HTR-8/SVneo (cell line): ENCODE measurements at regions not wholly inside any gene's neighbourhood (a gene's known extent, or its start where the extent isn't known, plus 50 kb on each side); places are given as distances from the start of the nearest gene placed in this dataset.
A peak's percentile ranks its signal among the peaks of the same experiment; 100 is the strongest.

Source experiments
- DNase-seq: peaks from one replicate; pipeline ENCODE4 v3.0.0; 2011; ENCODE audit warnings: low spot score, mixed read lengths; ENCODE audit not compliant: insufficient read length
- FAIRE-seq: peaks from 2 replicates; lab custom pipeline; 2011; peaks lifted over from hg19 to GRCh38; lab: Jason Lieb, UNC

DNA sequence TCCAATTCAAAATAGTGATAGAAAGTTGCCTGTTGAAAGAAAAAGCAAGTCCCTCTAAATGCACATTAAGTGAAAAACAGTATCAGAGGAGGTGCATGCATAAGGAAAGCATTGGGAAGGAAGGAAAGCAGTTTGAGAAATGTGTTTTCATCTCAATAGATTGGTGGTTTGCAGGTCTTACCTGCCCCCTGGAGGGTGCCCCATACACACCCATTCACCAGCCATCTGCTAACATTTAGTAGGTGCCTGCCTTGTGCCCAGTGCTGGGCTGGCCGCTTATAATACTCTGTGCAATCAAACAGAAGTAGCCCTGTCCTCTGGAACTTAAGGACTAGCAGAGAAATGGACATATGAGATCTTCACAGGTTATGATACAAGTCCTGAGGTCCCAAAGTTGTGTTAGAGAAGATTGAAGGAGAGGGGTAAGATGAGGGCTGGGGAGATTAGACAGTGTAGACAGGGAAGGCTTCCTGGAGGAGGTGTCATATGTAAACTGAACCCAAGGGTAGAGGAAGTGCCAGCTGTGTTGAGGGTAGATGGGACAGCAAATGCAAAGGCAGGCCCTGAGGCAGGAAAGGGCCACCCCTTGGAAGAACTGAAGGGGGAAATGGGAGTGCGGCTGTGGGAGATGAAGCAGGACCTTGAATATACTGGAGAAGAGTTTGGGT lies 184.2 kb downstream of the MN1 start:
- DNase-seq (no peak), FAIRE-seq (no peak)

DNA sequence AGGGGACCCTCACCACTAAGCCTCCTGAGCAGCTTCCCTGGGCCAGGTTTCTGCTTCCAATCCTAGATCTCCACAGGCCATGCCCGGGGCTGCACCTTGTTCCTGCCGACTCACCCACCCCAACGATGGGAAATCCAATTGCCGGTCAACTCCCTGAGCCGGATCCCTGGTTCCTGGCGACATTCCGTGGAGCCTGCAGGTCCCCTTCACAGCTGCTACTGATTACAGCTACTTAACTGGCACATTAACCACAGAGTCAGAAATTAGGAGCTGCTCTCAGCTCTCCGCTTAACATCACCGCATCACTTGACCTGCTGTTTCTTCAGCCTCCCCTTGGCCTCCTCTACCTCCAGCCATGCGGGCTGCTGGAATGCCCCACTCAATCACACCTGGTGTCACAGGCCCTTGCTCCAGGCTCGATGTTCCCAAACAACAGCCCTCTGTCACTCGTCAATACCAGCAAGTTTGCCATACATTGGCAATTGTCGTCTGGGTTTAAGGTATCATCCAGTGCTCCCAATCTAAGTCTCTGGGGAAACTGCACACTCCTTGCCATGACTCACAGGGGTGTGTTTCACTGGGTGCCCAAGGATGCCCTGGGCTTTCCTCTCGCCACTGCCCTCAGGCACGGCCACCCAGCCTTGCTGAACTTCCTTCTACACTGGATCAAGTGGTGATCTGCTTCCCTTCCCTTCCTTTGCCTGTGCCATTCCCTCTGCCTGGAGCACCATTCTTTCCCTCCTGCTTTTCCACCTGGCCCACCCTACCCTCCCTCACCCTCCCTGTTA lies 181.0 kb downstream of the MN1 start:
- FAIRE-seq (no peak), DNase-seq (no peak)

DNA sequence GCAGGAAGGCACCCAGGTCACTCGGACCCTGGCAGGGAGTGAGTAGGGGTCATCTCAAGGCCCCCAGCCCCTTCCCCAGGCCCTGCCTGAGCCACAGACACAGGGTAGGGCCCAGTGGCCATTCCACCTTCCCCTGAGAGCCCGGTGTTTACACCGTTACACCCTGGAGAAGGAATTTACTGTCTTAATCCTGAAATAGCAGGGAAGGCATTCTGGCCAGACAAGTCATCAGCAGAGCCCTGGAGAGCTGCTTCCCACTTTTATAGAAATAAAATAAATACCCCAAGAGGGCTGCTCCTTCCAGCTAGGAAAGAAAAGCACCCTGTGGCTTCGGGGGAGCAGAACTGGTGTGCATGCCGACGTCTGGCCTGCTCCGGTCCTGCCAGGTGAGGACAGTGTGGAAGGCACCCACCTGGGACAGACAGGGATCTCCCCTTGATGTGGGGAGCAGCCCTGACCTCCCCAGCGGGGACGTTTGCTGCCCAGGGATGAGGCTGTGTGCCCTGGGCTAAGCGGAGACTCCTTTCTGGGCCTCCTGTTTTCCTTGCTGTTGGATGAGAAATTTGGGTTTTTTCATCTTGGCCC lies 180.0 kb downstream of the MN1 start:
- no peak for DNase-seq
- no peak for FAIRE-seq

DNA sequence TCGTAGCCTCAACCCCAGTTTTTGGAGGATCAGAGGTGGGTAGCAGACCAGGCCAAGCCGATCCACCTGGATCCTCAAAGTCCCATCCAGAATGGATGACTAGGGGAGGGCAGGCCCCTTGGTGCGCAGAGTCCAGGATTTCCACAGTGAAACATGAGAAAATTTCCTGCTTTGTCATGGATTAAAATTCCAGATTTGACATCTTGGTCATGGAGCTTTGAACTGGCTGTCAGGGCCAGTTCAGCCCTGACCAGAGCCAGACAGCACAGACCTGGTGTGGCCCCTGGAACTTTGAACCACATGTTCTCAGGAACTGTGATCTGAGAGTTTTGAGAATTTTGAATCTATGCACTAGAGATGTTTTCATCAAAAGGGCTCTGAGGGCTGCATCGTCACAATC lies 177.5 kb downstream of the MN1 start:
- DNase-seq (no peak), FAIRE-seq (no peak)

DNA sequence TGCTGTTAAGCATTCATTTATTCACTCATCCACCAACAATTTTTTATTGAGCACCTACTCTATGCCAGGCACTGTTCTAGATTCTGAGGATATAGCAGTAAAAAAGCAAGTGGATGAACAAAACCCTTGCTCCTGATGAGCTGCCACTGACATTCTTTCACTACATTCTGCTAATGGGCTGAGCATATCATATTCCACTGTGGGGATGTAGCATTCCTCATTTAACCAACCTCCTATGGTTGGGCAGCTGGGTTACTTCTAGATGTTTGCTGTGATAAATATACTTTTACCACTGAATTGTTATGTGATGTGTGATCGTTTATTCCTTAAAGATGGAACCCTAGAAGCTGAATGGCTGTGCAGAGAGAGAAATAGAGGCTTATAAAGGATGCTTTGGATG lies 176.9 kb downstream of the MN1 start:
- DNase-seq: no peak
- no peak for FAIRE-seq

DNA sequence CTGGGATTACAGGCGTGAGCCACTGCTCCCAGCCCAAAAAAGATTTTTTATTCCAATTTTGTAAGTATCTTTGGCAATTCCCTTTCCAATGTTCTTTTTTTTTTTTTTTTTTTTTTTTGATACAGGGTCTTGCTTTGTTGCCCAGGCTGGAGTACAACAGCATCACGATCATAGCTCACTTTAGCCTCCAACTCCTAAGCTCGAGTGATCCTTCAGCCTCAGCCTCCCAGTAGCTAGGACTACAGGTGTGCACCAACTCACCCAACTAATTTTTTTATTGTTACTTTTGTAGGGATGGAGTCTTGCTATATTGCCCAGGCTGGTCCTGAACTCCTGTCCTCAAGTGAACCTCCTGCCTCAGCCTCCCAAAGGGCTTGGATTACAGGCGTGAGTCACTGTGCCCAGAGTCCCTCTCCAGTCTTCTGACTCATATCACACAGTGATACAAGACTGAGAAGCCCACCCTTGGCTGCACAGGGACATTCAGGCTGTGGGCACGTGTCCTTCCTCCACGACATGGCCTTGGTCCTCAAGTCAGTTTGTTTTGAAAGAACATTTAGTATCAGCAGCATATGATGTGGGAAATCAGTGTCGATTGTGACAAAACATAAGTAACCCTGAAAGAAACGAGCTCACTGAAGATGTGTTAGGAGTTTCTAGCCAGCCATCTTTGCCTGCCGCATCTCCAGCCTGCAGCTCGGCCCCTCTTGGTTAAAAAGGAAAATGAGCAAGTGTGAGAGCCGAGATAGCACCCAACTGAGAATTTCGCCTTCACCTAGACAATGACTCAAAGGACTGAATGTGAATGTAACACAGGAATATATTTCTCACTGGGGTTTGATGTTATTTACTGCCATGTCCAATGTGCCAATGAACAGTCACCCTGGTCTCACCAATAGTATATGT lies 175.5 kb downstream of the MN1 start:
- FAIRE-seq: no peak

DNA sequence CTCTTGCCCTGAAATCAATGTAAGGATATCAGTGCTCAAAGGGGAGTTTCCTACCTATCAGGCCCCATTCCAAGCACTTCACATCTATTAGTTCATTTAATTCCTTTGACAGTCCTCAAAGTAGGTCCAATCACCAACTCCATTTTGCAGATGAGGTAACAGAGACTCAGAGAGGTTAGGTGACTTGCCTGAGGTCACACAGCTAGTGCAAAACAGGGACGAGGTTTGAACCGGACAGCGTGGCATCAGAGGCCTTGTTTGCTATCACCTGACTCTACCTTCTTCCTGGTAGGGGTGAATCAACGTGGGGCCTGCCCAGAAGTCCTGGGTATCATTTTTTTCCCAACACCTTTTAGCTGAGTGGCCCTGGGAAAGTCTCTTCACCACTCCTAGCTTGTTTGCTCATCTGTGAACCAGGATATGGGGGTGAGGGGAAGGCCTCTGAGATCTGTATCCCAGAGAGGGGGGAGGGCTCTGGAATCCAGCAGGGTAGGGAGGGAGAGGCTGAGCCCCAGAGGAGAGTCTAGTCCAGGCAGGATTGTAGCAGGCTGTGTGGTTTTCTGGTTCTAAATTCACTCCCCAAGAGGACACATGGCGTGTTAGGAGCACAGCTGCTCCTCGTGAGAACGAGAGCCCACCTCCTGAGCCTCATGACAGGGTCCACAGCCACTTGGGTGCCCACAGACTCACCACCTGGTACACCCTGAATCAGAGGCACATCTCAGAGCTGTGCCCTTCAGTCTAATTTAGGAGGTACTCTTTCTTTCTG lies 174.7 kb downstream of the MN1 start:
- FAIRE-seq: no peak

More for the DNA sequence above, 175.5 kb downstream of the MN1 start:
- DNase-seq: no peak

DNA sequence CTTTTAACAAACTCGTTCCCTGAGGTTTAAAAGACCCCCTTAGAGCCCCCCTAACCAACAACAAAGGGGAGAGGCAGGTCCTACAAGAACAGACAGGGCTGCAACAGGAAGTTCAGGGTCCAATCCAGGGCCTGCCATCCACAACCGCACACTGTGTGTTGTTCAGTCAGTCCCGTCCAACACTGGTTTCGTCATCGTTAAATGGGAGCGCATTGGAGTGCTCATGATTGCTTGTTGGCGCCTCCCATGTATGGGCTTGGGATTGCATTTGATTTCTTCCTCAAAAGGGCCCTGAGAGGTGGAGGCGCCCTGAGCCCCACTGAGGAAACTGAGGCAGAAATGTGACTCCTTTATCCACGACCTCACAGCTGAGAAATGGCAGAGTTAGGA lies 174.1 kb downstream of the MN1 start:
- DNase-seq: no peak
- FAIRE-seq: no peak

More for the DNA sequence above, 174.7 kb downstream of the MN1 start:
- no peak for DNase-seq

DNA sequence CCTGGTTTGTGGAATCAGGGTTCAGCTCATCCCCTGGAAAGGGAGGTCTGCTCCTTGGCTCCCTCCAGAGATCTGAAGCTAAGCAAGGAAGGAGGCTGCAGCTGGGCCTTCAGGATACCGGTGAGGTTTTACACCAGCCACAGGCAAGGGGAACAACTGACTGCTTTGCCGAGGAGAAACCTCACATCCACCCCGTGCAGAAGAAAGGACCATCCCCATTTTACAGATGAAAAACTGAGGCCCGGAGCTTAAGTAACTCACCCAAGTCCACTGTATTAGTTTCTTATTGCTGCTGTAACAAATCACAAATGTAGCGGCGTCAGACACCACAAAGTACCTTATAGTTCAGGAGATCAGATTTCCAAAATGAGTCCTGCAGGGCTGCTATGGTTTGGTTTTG lies 173.7 kb downstream of the MN1 start:
- FAIRE-seq (no peak), DNase-seq (no peak)

DNA sequence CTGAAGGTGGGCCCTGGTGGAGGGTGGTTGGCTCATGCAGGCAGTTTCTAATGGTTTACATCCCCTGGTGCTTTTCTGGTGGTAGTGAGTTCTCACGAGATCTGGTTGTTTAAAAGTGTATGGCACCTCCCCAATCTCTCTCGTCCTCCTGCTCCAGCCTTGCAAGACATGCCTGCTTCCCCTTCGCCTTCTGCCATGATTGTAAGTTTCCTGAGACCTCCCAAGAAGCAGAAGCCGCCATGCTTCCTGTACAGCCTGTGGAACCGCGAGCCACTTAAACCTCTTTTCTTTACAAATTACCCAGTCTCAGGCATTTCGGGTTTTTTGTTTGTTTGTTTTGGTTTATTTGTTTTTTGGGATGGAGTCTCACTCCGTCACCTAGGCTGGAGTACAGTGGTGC lies 173.2 kb downstream of the MN1 start:
- DNase-seq (no peak), FAIRE-seq (no peak)

DNA sequence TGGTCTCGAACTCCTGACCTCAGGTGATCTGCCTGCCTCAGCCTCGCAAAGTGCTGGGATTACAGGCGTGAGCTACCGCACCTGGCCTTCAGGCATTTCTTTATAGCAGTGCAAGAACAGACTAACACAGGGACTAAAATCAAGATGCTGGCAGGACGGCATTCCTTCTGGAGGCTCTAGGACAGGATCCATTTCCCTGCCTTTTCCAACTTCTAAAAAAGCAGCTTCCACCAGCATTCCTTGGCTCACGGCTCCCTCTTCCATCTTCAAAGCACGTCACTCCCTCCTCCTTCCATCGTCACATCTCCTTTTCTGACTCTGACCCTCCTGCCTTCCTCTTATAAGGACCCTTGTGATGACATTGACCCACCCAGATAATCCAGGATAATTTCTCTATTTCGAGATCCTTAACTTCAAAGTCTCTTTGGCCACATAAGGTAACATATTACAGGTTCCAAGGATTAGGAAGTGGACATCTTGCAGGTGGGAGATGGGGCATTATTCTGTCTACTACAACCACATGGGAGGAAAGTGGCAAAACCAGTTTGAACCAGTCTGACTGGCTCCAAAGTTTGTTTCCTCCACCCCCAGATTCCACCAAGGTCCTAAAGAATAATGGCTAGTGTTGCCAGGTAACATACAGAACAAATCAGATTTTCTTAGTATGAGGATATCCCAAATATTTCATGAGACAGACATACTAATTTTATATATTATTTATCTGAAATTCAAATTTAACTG lies 172.5 kb downstream of the MN1 start:
- DNase-seq (no peak), FAIRE-seq (no peak)

DNA sequence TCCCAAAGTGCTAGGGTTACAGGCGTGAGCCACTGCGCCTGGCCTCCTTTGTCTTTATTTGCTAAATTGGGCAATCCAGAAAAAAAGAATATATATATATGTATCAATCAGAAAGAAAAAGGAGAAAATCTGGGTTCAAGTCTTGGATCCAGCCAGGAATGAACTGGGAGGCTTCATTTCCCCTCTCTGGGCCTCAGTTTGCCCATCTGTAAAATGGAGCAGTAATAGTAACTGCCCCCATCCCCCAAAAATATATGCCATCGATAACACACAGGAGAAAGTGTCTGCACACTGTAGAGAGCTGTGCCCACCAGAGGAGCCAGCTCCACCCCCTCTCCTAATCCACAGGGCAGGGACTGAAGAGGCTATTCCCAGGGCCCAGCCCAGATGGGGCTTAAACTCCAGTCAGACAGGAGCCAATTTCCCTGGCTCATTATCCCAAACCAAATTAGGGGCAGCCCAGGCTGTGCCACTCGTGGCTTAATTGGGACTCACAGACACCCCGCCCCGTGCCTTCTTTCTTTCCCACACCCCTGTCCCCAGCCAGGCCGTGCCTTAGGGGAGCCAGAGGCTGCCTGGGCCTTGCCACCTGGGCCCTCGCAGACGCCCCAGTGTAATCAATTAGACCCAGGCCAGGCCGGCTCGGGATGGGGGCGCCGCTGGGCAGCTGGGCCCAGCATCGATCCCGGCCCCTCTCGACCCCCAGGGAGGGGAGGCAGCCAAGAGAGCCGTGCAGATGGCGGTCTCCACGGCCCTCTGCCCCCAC lies 171.5 kb downstream of the MN1 start:
- FAIRE-seq (no peak), DNase-seq (no peak)

DNA sequence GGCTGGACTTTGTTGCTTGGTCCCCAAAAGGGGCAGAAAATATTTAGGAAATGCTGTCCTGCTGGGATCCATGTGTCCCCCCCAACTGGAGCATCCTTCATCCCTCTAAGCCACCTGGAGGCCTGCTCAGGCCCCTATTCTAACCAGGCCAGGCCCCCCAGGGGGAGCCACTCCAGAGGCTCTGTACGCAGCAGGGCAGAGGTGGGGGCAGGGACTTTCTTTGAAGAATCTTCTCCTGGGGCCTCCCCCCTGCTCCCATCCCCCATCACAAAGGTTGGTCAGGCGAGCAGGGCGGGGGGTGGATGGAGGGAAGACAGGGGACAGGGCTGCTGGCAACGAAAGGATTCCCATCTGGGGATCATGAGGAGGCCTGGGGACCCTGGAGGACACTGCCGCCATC lies 170.8 kb downstream of the MN1 start:
- DNase-seq (no peak), FAIRE-seq (no peak)

DNA sequence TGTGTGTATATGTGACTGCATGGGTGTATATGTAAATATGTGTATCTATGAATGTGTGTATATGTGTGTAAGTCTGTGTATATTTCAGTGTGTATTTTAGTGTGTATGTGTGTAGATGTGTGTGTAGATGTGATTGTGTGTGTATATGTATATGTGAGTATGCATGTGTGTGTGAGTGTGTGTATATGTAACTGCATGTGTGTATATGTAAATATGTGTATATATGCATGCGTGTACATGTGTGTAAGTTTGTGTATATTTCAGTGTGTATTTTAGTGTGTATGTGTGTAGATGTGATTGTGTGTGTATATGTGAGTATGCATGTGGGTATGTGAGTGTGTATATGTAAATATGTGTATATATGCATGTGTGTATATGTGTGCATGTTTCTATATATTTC lies 169.9 kb downstream of the MN1 start:
- DNase-seq (no peak), FAIRE-seq (peak; percentile 55)

DNA sequence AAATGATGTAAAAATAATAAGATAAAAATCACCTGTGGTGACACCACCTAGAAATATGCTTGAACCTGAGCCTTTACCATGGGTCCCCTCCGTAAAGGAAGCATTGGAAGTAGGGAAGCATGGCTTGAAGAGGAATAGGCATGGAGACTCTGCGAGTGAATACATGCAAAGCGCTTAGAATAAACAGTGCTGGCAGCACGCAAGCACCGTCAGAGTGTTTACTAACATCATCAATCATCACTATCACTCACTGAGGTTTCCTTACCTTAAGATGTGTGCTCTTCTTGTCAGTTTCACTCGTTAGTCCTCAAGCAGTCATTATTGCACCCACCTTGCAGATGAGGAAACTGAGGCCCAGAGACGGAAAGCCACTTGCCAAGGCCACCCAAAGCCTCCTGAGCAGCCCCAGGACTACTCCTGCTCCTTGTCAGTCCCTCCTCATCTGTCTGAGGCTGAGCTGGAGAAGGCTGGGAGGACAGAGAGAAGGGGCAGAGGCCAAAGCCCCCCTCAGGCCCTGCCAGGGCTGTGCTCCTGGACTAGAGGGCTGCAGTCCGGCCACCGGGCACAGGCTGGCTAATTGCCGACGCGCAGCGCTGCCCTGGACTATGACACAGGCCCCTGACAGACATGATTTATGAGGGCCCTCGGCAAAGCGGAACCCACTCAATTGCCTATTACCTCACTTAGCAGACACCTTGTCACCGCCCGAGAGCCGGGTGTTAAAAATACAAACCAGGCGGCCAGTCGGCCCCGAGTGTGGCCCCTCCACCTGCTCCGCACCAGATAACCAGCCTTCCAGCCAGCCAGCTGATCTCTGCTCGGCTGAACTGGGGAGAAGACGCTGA lies 168.9 kb downstream of the MN1 start:
- FAIRE-seq: no peak
- no peak for DNase-seq

DNA sequence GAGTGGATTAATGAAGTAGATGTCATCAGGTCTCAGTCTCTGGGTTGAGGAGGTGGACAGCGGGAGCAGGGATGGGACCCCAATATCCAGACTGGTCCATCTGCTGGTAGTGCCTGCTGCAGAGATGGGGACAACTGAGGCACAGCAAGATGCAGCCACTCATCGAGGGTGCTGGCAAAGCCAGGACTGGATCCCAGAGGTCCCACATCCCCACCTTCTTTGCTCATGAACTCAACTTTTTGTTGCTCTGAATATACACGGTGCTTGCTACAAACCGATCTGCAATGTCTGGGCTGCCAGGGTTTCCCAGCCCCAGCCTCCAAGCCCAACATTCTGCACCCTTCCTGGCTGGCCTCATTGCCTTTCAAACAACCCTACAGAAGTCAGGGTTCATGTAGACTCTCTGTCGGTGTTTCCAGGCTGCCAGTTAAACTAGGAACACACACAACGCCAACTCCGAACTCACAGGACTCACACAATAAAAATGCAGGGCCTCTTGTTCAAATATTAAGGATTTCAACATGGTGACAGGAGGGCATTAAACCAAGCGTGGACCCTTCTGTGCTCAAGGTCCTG lies 168.2 kb downstream of the MN1 start:
- no peak for DNase-seq
- no peak for FAIRE-seq

DNA sequence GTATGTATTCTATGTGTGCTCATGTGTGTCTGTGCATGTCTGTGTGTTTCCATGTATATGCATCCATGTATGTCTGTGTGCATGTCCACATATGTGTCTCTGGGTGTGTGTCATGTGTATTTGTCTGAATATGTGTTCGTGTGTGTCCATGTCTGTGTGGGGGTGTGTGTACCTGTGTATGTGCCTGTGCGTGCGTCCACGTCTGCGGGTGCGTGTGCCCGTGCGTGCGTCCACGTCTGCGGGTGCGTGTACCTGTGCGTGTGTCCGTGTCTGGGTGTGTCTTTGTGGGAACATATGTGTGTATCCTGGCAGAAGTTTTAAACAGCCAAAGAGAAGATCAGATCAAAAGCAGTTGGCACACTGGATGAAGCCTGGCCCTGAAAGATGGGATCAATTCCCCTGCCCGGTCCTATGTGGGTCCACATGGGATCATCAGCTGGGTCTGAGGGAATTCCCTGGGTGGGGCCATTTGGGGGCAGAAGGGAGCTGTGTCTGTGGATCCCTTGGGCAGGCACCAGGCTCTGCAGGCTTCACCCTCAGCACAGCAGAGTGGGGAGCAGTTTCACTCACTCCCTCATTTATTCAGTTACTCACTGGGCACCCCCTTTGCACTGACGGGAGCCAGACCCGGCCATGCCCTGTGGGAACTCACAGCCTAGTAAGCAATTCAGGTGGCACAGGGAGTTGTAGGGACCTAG lies 167.4 kb downstream of the MN1 start:
- FAIRE-seq: no peak

More for the DNA sequence above, 167.4 kb downstream of the MN1 start:
- no peak for DNase-seq
